Testis (tissue), 2 donors: ENCODE measurements at regions not wholly inside any gene's neighbourhood (a gene's known extent, or its start where the extent isn't known, plus 50 kb on each side); places are given as distances from the start of the nearest gene placed in this dataset.

Experiments used
- POLR2A ChIP-seq: fragments of 450-650 bp; IDR thresholded peaks from one replicate; pipeline ENCODE4 v1.6.1; 2017; ENCODE audit warnings: antibody characterized with exemption, mild to moderate bottlenecking, moderate library complexity
- TF ChIP-seq, protein P1 (sequence below), 3 experiments: fragments of 450-650 bp in 2 of 3; fragments of 200-600 bp in 1 of 3; sonication (generic) in 1 of 3; IDR thresholded peaks; one replicate each; pipeline ENCODE4 v1.5.1; 2016 to 2019; ENCODE audit warnings: antibody characterized with exemption in 3 of 3, mild to moderate bottlenecking in 2 of 3, moderate library complexity in 1 of 3

DNA sequence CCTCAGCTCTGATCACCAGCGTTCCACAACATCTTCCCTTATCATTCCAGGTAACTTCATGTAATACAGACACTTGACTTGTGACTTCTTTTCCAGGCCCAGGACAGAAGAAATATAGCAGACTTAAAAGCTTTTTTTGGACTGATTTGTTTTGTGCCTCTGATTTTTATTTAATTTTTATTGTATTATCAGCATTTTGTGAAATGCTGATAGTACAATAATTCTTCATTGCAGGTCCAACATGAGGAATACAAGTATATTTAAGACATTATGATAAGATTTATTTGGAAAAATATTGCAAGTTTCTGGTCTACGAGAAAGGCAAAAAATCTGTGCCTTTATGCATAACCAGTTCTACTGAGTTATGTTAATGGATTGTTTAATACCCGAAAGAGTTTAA lies 94.5 kb upstream of the THUMPD2 start:
- TF ChIP-seq, protein P1, sequence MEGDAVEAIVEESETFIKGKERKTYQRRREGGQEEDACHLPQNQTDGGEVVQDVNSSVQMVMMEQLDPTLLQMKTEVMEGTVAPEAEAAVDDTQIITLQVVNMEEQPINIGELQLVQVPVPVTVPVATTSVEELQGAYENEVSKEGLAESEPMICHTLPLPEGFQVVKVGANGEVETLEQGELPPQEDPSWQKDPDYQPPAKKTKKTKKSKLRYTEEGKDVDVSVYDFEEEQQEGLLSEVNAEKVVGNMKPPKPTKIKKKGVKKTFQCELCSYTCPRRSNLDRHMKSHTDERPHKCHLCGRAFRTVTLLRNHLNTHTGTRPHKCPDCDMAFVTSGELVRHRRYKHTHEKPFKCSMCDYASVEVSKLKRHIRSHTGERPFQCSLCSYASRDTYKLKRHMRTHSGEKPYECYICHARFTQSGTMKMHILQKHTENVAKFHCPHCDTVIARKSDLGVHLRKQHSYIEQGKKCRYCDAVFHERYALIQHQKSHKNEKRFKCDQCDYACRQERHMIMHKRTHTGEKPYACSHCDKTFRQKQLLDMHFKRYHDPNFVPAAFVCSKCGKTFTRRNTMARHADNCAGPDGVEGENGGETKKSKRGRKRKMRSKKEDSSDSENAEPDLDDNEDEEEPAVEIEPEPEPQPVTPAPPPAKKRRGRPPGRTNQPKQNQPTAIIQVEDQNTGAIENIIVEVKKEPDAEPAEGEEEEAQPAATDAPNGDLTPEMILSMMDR (IDR thresholded peaks at IDR 0.05): no peak
- no peak for TF ChIP-seq POLR2A
